ENCODE measurements at regions not wholly inside any gene's neighbourhood (a gene's known extent, or its start where the extent isn't known, plus 50 kb on each side); places are given as distances from the start of the nearest gene placed in this dataset.

- TF ChIP-seq EZH2 (IDR thresholded peaks at IDR 0.05) (no peak), POLR2AphosphoS5 (IDR thresholded peaks at IDR 0.05; ENCODE audit: borderline replicate concordance, low read depth, low read length) (no peak)
Measured at GRCh38 chr3:109774108-109774507, 436.8 kb upstream of the DPPA4 start.

All from SK-N-MC (cell line).